GM12891 (cell line): ENCODE measurements at regions not wholly inside any gene's neighbourhood (a gene's known extent, or its start where the extent isn't known, plus 50 kb on each side); places are given as distances from the start of the nearest gene placed in this dataset.

Source experiments
- DNase-seq: peaks from one replicate; pipeline ENCODE4 v3.0.0; 2011; ENCODE audit warnings: low spot score; ENCODE audit not compliant: insufficient read length
- FAIRE-seq: peaks from 2 replicates; lab custom pipeline; 2011; peaks lifted over from hg19 to GRCh38; lab: Jason Lieb, UNC
- PAX5 ChIP-seq: IDR thresholded peaks from 2 replicates; pipeline ENCODE4 v1.6.1; 2011; ENCODE audit warnings: low read length, moderate library complexity, mild to moderate bottlenecking; ENCODE audit not compliant: insufficient read depth, severe bottlenecking
- POLR2A ChIP-seq: IDR thresholded peaks from 2 replicates; pipeline ENCODE4 v1.6.1; 2011; ENCODE audit warnings: low read depth, low read length, control low read depth
- POLR2AphosphoS5 ChIP-seq: IDR thresholded peaks from 2 replicates; pipeline ENCODE4 v1.6.1; 2011; ENCODE audit warnings: low read depth, low read length, control low read depth
- POU2F2 ChIP-seq: IDR thresholded peaks from 2 replicates; pipeline ENCODE4 v1.6.1; 2011; ENCODE audit warnings: low read depth, mild to moderate bottlenecking, control low read depth, low read length, moderate library complexity
- SPI1 ChIP-seq: IDR thresholded peaks from 2 replicates; pipeline ENCODE4 v1.6.1; 2011; ENCODE audit warnings: low read depth, low read length, control low read depth
- TAF1 ChIP-seq: IDR thresholded peaks from 2 replicates; pipeline ENCODE4 v1.6.1; 2011; ENCODE audit warnings: low read depth, low read length, control low read depth

DNA sequence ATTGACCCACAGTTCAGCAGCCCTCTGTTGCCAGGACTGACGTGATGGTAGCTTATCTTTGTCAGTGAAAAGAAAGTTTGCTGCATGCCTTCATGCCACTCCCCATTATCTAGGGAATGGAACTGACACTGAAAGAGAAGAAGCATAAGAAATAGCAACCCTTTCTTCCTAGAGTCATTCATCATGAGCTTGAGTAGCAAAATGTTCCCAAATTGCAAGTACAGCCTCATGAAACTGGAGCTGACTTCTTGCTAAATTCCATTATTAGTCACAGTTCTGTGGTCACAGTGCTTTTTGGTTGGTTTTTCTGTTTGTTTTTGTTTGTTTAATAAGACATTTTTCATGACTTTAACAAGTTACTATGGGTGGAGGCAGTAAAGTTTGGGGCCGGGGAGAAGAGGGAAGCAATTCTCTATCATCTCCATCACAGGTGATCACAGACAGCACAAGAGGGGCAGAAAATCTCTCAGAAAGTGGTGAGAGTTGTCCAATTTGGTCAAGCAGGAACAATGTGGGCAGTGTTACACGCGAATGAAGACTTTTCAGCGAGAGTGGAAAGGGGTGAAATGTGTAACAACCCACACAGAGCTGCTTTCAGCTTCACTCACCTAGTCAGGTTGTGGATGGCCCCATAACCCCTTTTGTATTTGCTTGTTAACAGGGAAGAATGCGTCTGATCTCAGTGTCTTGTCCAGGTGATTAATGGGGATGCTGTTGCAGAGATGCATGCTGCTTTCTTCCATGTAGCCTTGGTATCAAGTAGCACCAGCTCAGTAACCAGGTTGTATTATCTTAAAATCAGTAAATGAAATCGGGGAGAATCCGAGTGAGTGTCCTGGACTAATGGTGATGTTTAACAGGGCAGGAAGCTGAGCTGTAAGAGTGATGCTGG, 440.4 kb downstream of the DMRT2 start:
- DNase-seq, result no peak
- TF ChIP-seq POLR2AphosphoS5 (no peak), POU2F2 (no peak), POLR2A (no peak), SPI1 (no peak), PAX5 (no peak), TAF1 (no peak)
- FAIRE-seq, result peak; percentile 86

DNA sequence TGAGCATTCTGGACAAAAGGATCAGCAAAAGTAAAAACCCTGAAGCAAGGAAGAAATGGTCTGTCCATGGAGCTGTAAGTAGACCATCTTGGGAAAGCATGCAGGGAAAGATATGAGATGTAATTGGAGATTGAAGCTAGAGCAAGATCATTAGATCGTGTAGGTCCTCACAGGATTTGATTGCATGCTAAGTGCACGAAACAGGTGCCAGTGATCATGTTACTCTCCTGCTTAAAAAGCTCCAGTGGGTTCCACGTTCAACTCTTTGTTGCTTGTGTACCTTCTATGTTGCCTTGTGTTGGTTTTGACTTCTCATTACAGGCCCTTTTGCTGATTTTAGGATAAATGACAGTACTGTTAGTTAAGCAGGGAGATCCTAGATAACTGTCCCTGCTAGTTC, 442.0 kb downstream of the DMRT2 start:
- DNase-seq, result no peak
- FAIRE-seq, result no peak
- TF ChIP-seq POLR2A, result no peak

DNA sequence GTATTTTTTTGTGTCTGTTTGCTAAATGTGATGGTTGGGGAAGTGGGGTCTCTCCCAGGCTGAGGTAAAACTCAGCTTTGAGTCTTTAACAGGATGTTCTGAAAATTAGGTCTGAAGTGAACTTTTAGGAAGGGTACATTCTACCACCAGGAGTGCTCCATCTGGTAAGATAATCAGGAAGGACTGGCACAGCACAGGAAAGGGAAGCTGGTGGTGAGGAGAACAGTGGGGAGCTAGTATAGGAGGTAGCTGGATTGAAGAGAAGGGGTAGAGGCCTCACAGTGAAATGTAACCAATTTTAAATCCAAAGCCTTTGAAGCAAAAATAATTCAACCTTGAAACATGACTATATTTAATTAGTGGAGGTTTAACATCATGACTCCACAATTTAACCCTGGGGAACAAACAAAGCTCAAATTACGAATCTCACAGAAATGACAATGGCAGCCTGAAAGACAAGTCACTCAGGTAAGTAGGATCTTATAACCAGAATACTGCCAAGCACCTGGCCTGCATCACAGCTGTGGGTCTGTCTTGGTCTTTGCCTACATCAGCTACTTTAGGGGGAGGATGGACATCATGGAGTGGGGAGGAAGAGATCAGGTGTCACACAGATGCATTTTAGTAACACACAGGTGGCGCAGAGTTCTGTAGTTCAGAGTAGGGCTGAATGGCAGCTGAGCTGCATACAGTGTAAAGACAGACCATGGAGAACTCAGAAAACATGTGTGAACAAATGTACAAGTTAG, 445.3 kb downstream of the DMRT2 start:
- no peak for TF ChIP-seq SPI1
- TF ChIP-seq TAF1, result no peak
- TF ChIP-seq POLR2A, result no peak
- no peak for TF ChIP-seq POU2F2
- TF ChIP-seq POLR2AphosphoS5, result no peak
- no peak for TF ChIP-seq PAX5
- no peak for DNase-seq
- no peak for FAIRE-seq

DNA sequence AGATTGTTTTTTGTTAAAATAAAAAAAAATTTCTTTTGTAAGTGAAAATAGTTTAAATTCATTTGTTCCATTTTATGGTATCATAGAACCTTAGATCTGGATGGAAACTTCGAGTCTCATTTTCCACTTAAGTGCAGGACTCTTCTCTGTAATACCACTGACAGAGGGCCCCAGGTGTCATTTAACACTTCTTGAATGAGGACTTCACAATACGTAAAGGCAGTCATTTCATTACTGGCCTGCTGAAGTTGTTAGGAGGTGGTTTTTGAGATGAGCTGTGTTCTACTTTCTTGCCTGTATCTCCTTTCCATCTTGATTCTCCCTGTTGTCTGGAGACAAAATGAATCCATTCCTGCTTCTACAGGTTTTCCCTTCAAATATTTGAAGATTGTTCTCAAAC, 455.3 kb downstream of the DMRT2 start:
- TF ChIP-seq POLR2A, result no peak
- TF ChIP-seq PAX5, result no peak
- no peak for TF ChIP-seq TAF1
- no peak for TF ChIP-seq POU2F2
- TF ChIP-seq SPI1, result no peak
- no peak for TF ChIP-seq POLR2AphosphoS5
- DNase-seq, result no peak
- no peak for FAIRE-seq

DNA sequence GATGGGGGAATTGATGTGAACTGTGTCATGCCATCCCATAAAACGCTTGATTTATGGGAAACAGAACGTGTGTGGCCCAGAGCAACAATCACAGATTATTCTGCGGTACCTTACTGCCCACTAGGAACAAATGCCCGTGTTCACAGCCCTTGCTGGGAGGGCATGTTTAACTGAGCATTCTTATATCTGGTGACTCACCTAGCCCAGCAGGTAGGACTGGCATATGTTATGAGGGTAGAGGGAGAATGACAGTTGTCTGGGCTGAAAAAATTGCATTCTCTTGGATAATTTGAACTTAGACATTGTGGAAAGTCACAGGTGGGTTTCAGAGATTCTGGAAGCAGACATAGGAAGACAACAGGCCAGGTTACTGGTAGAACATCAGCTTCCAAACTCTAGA, 460.6 kb downstream of the DMRT2 start:
- FAIRE-seq (no peak), DNase-seq (no peak)
- TF ChIP-seq POU2F2 (no peak), POLR2AphosphoS5 (no peak), PAX5 (no peak), TAF1 (no peak), POLR2A (no peak), SPI1 (no peak)

DNA sequence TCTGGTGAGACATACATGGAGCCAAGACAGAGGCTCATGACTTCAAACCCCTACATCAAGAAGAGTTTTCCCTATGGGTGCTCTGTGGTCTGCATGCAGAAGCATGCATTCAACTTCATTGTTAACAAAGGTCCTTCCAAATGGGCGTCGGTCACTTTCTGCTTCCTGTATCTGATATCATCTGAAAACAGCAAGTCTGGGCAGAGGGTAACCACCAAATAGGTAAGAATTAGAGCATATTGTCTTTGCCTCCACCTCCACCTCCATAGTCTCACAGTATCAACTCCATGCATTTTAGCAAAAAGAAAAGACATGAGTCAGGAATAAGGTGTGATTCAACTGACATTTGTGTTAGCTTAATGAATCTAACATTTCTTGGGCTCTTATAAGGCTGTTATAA, 462.9 kb downstream of the DMRT2 start:
- no peak for FAIRE-seq
- no peak for TF ChIP-seq POU2F2
- TF ChIP-seq POLR2AphosphoS5, result no peak
- TF ChIP-seq PAX5, result no peak
- no peak for TF ChIP-seq POLR2A
- no peak for TF ChIP-seq SPI1
- TF ChIP-seq TAF1, result no peak
- DNase-seq, result no peak

DNA sequence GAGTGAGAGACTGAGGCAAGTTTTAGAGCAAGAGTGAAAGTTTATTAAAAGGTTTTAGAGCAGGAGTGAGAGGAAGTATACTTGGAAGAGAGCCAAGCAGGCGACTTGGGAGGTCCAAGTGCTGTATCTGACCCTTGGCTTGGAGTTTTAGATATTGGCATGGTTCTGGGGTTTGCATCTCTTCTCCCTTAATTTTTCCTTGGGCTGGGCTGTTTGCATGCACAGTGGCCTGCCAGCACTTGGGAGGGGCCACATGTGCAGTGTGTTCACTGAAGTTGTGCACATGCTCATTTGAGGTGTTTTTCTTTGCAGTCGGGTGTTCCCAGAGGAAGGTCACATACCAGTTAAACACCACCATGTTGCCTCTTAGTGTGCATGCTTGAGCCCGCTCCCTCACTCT, 464.1 kb downstream of the DMRT2 start:
- DNase-seq, result no peak
- FAIRE-seq, result no peak
- TF ChIP-seq TAF1 (no peak), POLR2A (no peak), SPI1 (no peak), PAX5 (no peak)

DNA sequence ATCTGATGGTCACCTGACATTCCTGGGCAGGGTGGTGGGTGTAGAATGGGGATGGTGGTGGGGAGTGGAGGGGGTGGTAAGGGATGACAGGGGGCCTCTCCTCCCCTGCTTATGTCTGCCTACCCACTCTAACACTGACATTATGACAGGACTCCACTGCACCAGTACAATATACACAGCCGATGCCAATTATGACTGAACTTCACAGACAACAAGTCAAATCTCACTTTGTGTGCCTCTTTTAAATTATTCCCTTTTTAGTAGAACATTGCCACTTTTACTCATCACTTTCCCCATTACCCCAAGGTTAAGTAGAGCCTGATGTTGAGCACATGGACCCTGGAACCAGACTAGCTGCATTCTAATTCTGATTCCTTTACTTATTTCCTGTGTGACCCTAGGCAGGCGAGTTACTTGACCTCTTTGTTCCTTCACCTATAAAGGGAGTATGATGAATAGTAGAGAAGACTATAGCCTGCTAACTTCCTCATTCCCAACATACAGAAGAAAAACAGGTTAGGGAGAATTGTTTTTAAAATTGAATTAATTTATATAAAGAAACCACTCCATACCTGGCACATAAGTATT, 464.7 kb downstream of the DMRT2 start:
- no peak for TF ChIP-seq SPI1
- TF ChIP-seq POU2F2, result no peak
- no peak for TF ChIP-seq PAX5
- DNase-seq, result no peak
- FAIRE-seq, result no peak

DNA sequence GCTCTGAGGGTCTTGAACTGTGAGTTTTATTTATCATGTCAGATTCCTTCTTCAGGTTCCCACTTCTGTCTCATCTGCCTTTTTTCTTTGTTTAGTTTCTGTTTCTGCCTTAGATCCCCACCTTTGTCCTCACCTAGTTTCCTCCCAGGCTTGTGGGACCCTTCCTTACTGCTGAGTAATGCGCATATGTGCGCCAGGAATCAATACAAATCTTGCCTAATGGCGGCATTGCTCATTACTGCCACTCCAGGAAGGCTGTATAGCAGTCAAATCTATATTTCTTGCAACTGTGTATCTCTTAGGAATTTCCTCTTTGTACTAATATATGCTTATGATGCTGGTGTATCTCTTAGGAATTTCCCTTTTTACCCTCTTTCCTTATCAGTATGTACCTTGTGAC, 465.4 kb downstream of the DMRT2 start:
- no peak for TF ChIP-seq POLR2A
- no peak for TF ChIP-seq POU2F2
- no peak for TF ChIP-seq PAX5
- no peak for TF ChIP-seq SPI1
- TF ChIP-seq TAF1, result no peak
- TF ChIP-seq POLR2AphosphoS5, result no peak
- FAIRE-seq (no peak), DNase-seq (no peak)

DNA sequence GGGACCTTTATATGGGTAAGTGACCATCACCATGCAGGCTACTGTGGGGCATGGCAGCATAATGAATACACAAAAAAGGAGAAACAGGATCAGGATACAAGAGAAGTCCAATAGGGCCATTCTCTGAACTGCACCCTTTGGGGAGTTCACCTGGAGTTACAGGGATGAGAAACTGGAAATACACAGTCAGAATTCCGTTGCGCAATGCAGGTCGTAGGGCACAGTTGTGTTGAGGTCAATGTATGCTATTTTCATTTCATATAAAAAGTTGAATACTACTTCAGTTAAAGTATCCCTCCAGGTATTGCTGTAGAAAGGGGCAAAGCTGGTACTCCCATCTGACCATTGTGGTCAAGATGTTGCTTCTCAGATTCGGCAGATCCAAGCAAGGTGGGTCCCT, 471.4 kb downstream of the DMRT2 start:
- FAIRE-seq (no peak), DNase-seq (no peak)
- TF ChIP-seq TAF1, result no peak
- TF ChIP-seq SPI1, result no peak
- TF ChIP-seq POU2F2, result no peak
- TF ChIP-seq POLR2A, result no peak
- TF ChIP-seq PAX5, result no peak
- TF ChIP-seq POLR2AphosphoS5, result no peak
